Spleen (tissue), 7 donors: ENCODE measurements at regions not wholly inside any gene's neighbourhood (a gene's known extent, or its start where the extent isn't known, plus 50 kb on each side); places are given as distances from the start of the nearest gene placed in this dataset.

Experiments
- CTCF ChIP-seq, 11 experiments: fragments of 200-600 bp in 7 of 11; fragments of 450-650 bp in 4 of 11; sonication (generic) in 4 of 11; IDR thresholded peaks in 8 of 11; conservative IDR thresholded peaks in 3 of 11; 1 replicate in 7 of 11; 2 replicates in 4 of 11; pipeline versions ENCODE4 v1.4.0 to v1.8.0; 2016 to 2021; ENCODE audit warnings: antibody characterized with exemption in 11 of 11, inconsistent platforms in 4 of 11, mild to moderate bottlenecking in 1 of 11
- POLR2A ChIP-seq, 3 donors: fragments of 450-650 bp; IDR thresholded peaks; one replicate each; pipeline ENCODE4 v1.5.1; 2017; ENCODE audit warnings: antibody characterized with exemption in 3 of 3, mild to moderate bottlenecking in 1 of 3
- POLR2AphosphoS5 ChIP-seq, 3 donors: sonication (generic); formaldehyde crosslinking; IDR thresholded peaks; one replicate each; pipeline ENCODE4 v1.5.1; 2017; ENCODE audit warnings: antibody characterized with exemption in 3 of 3
- donor health status: DM: no; HTN: no; CAD: no; lungs with moderate emphysema.
- donor health status: DM: no; HTN: no; CAD: no.
- donor health status: DM: no; HTN: no; CAD: no.

GRCh38 chr9:135241381-135242048 lies 154.0 kb downstream of the OLFM1 start:
- TF ChIP-seq CTCF (IDR thresholded peaks at IDR 0.05 in 8 of 11, conservative IDR thresholded peaks at IDR 0.05 in 3 of 11) (no peak), POLR2AphosphoS5 (IDR thresholded peaks at IDR 0.05) (no peak), POLR2A (IDR thresholded peaks at IDR 0.05) (no peak)
